WTC11 (cell line): ENCODE measurements at regions not wholly inside any gene's neighbourhood (a gene's known extent, or its start where the extent isn't known, plus 50 kb on each side); places are given as distances from the start of the nearest gene placed in this dataset.

Source experiments
- ATAC-seq: fragments of 200-7000 bp; cut with Tn5 transposase; 2 replicates; pipeline ENCODE4 v1.10.0; 2021; ENCODE audit warnings: mild to moderate bottlenecking, moderate library complexity
- CTCF ChIA-PET: fragments of 300-600 bp; sonication (Branson Sonifier 250); formaldehyde crosslinking; loops from one replicate; lab custom pipeline; 2021; ENCODE audit warnings: antibody characterized with exemption; lab: Charles Lee
- POLR2A ChIA-PET: fragments of 350-600 bp; sonication (Branson Sonifier 250); formaldehyde crosslinking; loops from one replicate; lab custom pipeline; 2021; ENCODE audit warnings: antibody characterized with exemption; lab: Charles Lee
- DNase-seq: peaks from one replicate; pipeline ENCODE4 v3.0.0; 2021; ENCODE audit warnings: low spot score
- H3K27ac Mint-ChIP-seq: 2 replicates; pipeline ENCODE4 v1.8.0; 2021; ENCODE audit warnings: mixed read lengths
- H3K27me3 Mint-ChIP-seq: 2 replicates; pipeline ENCODE4 v1.8.0; 2021; ENCODE audit warnings: low read depth, mild to moderate bottlenecking, moderate library complexity, mixed read lengths
- H3K36me3 Mint-ChIP-seq: 2 replicates; pipeline ENCODE4 v1.8.0; 2021; ENCODE audit warnings: mixed read lengths
- H3K4me1 Mint-ChIP-seq: 2 replicates; pipeline ENCODE4 v1.8.0; 2022; ENCODE audit warnings: mixed read lengths
- H3K4me3 Mint-ChIP-seq: 2 replicates; pipeline ENCODE4 v1.8.0; 2021; ENCODE audit warnings: mild to moderate bottlenecking, moderate library complexity, mixed read lengths
- H3K9me3 Mint-ChIP-seq: 2 replicates; pipeline ENCODE4 v1.8.0; 2021; ENCODE audit warnings: mixed read lengths
- FOXJ3 ChIP-seq: sonication (generic); formaldehyde crosslinking; IDR thresholded peaks from 2 replicates; pipeline ENCODE4 v1.9.0; 2021; ENCODE audit warnings: missing genetic modification reagents, mild to moderate bottlenecking, borderline replicate concordance
- NFATC4 ChIP-seq: fragments of 250-450 bp; sonication (Bioruptor Pico); IDR thresholded peaks from 2 replicates; pipeline ENCODE4 v1.9.0; 2021; ENCODE audit warnings: mild to moderate bottlenecking
- NFYB ChIP-seq: sonication (generic); formaldehyde crosslinking; conservative IDR thresholded peaks from 2 replicates; pipeline ENCODE4 v1.8.0; 2022; ENCODE audit warnings: low read depth, missing genetic modification reagents
- NR1H2 ChIP-seq: sonication (generic); formaldehyde crosslinking; IDR thresholded peaks from 2 replicates; pipeline ENCODE4 v1.9.0; 2021; ENCODE audit warnings: mild to moderate bottlenecking, moderate library complexity, missing genetic modification reagents
- PRRX2 ChIP-seq: fragments of 250-450 bp; sonication (Bioruptor Pico); IDR thresholded peaks from 2 replicates; pipeline ENCODE4 v1.8.0; 2021; ENCODE audit warnings: mild to moderate bottlenecking
- ZNF219 ChIP-seq: sonication (generic); formaldehyde crosslinking; IDR thresholded peaks from 2 replicates; pipeline ENCODE4 v1.8.0; 2023; ENCODE audit warnings: missing genetic modification reagents, mild to moderate bottlenecking, borderline replicate concordance
- ZNF396 ChIP-seq: fragments of 250-450 bp; sonication (Bioruptor Pico); IDR thresholded peaks from 2 replicates; pipeline ENCODE4 v1.8.0; 2021; ENCODE audit warnings: mild to moderate bottlenecking, moderate library complexity, borderline replicate concordance
- ZNF416 ChIP-seq: fragments of 250-450 bp; sonication (Bioruptor Pico); IDR thresholded peaks from 2 replicates; pipeline ENCODE4 v1.9.0; 2021; ENCODE audit warnings: mild to moderate bottlenecking, inconsistent platforms
- TF ChIP-seq, protein P1 (sequence below): sonication (generic); formaldehyde crosslinking; IDR thresholded peaks from 2 replicates; pipeline ENCODE4 v1.8.0; 2022; ENCODE audit warnings: mild to moderate bottlenecking, missing genetic modification reagents
- TF ChIP-seq, protein P2 (sequence below): sonication (generic); formaldehyde crosslinking; IDR thresholded peaks from 2 replicates; pipeline ENCODE4 v1.8.1; 2023; ENCODE audit warnings: mild to moderate bottlenecking, missing genetic modification reagents, borderline replicate concordance
- TF ChIP-seq, protein P3 (sequence below): sonication (generic); formaldehyde crosslinking; IDR thresholded peaks from 2 replicates; pipeline ENCODE4 v1.8.1; 2023; ENCODE audit warnings: mild to moderate bottlenecking, missing genetic modification reagents, moderate library complexity
- TF ChIP-seq, protein P4 (sequence below): sonication (generic); formaldehyde crosslinking; IDR thresholded peaks from 2 replicates; pipeline ENCODE4 v1.8.0; 2023; ENCODE audit warnings: mild to moderate bottlenecking, missing genetic modification reagents
- TF ChIP-seq, protein P5 (sequence below): fragments of 250-450 bp; sonication (Bioruptor Pico); IDR thresholded peaks from 2 replicates; pipeline ENCODE4 v1.9.0; 2021; ENCODE audit warnings: mild to moderate bottlenecking, borderline replicate concordance
- TF ChIP-seq, protein P6 (sequence below): sonication (generic); formaldehyde crosslinking; IDR thresholded peaks from 2 replicates; pipeline ENCODE4 v1.8.0; 2022; ENCODE audit warnings: mild to moderate bottlenecking, missing genetic modification reagents
- TF ChIP-seq, protein P7 (sequence below): sonication (generic); formaldehyde crosslinking; IDR thresholded peaks from 2 replicates; pipeline ENCODE4 v1.8.0; 2023; ENCODE audit warnings: missing genetic modification reagents, mild to moderate bottlenecking, borderline replicate concordance
- TF ChIP-seq, protein P8 (sequence below): fragments of 250-450 bp; sonication (Bioruptor Pico); IDR thresholded peaks from 2 replicates; pipeline ENCODE4 v1.9.0; 2021; ENCODE audit warnings: mild to moderate bottlenecking

DNA sequence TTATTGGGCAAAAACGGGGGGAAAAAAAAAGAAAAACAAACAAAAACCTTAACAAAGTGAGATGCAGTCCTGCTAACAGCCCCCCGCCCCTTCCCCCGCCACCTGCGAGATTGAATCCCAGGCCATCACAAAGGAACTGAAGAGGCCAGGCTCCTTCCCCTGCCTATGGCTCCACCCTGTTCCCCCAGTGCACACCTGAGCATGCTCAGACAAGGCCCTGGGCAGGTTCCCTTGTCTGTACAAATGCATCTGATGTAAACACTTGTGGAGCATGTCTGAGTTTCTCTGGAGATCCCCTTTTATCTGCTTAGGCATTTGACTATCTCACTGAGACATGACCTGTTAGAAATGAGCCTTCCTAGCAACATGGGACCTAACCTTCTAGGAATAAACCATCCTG, 983.7 kb upstream of the PABPC4L start:
- Mint-ChIP-seq H3K36me3 (peaks cover 37% of the 10 kb centered on the region), H3K27ac (peak overlapping the region; percentile 99), H3K4me1 (peaks cover 41% of the 10 kb centered on the region), H3K9me3 (peaks cover 34% of the 10 kb centered on the region), H3K27me3 (no peaks in the 10 kb centered on the region), H3K4me3 (peak overlapping the region; percentile 47)
- ATAC-seq (peak; percentile 84), DNase-seq (peak; percentile 54)
- CTCF ChIA-PET: interaction anchor here (0.9 kb wide), 1 partner anchor 11 kb away, joined by 3 read pairs; no protein-coding TSS in a partner anchor
- TF ChIP-seq NFATC4: no peak
- TF ChIP-seq, protein P1, sequence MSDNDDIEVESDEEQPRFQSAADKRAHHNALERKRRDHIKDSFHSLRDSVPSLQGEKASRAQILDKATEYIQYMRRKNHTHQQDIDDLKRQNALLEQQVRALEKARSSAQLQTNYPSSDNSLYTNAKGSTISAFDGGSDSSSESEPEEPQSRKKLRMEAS (CRISPR knock-in tag): 0 out of 2 replicates have a peak, but pooled peaks have one; percentile 17
- POLR2A ChIA-PET: interaction anchor here (1.2 kb wide), 1 partner anchor 172 kb away, joined by 3 read pairs; no protein-coding TSS in a partner anchor

DNA sequence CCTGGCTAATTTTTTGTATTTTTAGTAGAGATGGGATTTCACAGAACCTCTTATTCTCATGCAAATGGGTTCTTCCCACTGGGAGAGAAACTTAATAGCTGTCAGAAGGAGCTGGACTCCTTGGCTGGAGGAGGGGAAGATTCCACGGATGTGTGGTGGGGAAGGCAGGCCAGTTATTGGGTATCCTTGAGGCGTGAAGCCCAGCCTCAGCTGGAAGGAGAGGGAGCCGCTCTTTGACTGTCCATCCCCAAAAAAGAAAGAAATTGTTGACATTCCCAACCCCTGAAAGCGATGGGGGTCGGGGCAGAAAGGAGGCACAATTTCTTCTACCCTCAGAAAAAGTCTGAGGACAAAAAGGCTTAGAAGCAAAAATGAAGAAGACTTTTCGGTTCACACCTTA, 983.1 kb upstream of the PABPC4L start:
- H3K27ac Mint-ChIP-seq: peak overlapping the region; percentile 99
- TF ChIP-seq, protein P2, sequence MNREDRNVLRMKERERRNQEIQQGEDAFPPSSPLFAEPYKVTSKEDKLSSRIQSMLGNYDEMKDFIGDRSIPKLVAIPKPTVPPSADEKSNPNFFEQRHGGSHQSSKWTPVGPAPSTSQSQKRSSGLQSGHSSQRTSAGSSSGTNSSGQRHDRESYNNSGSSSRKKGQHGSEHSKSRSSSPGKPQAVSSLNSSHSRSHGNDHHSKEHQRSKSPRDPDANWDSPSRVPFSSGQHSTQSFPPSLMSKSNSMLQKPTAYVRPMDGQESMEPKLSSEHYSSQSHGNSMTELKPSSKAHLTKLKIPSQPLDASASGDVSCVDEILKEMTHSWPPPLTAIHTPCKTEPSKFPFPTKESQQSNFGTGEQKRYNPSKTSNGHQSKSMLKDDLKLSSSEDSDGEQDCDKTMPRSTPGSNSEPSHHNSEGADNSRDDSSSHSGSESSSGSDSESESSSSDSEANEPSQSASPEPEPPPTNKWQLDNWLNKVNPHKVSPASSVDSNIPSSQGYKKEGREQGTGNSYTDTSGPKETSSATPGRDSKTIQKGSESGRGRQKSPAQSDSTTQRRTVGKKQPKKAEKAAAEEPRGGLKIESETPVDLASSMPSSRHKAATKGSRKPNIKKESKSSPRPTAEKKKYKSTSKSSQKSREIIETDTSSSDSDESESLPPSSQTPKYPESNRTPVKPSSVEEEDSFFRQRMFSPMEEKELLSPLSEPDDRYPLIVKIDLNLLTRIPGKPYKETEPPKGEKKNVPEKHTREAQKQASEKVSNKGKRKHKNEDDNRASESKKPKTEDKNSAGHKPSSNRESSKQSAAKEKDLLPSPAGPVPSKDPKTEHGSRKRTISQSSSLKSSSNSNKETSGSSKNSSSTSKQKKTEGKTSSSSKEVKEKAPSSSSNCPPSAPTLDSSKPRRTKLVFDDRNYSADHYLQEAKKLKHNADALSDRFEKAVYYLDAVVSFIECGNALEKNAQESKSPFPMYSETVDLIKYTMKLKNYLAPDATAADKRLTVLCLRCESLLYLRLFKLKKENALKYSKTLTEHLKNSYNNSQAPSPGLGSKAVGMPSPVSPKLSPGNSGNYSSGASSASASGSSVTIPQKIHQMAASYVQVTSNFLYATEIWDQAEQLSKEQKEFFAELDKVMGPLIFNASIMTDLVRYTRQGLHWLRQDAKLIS (CRISPR knock-in tag): no peak
- TF ChIP-seq, protein P3, sequence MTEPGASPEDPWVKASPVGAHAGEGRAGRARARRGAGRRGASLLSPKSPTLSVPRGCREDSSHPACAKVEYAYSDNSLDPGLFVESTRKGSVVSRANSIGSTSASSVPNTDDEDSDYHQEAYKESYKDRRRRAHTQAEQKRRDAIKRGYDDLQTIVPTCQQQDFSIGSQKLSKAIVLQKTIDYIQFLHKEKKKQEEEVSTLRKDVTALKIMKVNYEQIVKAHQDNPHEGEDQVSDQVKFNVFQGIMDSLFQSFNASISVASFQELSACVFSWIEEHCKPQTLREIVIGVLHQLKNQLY (CRISPR knock-in tag): no peak
- TF ChIP-seq NR1H2 (CRISPR knock-in tag) (no peak), ZNF396 (CRISPR knock-in tag) (peak; percentile 61; the same call in 1 of the 2 replicates), ZNF219 (no peak), ZNF416 (CRISPR knock-in tag) (no peak), PRRX2 (CRISPR knock-in tag) (no peak), FOXJ3 (no peak), NFYB (CRISPR knock-in tag) (no peak)
- TF ChIP-seq, protein P4, sequence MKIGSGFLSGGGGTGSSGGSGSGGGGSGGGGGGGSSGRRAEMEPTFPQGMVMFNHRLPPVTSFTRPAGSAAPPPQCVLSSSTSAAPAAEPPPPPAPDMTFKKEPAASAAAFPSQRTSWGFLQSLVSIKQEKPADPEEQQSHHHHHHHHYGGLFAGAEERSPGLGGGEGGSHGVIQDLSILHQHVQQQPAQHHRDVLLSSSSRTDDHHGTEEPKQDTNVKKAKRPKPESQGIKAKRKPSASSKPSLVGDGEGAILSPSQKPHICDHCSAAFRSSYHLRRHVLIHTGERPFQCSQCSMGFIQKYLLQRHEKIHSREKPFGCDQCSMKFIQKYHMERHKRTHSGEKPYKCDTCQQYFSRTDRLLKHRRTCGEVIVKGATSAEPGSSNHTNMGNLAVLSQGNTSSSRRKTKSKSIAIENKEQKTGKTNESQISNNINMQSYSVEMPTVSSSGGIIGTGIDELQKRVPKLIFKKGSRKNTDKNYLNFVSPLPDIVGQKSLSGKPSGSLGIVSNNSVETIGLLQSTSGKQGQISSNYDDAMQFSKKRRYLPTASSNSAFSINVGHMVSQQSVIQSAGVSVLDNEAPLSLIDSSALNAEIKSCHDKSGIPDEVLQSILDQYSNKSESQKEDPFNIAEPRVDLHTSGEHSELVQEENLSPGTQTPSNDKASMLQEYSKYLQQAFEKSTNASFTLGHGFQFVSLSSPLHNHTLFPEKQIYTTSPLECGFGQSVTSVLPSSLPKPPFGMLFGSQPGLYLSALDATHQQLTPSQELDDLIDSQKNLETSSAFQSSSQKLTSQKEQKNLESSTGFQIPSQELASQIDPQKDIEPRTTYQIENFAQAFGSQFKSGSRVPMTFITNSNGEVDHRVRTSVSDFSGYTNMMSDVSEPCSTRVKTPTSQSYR (CRISPR knock-in tag): no peak
- TF ChIP-seq, protein P5, sequence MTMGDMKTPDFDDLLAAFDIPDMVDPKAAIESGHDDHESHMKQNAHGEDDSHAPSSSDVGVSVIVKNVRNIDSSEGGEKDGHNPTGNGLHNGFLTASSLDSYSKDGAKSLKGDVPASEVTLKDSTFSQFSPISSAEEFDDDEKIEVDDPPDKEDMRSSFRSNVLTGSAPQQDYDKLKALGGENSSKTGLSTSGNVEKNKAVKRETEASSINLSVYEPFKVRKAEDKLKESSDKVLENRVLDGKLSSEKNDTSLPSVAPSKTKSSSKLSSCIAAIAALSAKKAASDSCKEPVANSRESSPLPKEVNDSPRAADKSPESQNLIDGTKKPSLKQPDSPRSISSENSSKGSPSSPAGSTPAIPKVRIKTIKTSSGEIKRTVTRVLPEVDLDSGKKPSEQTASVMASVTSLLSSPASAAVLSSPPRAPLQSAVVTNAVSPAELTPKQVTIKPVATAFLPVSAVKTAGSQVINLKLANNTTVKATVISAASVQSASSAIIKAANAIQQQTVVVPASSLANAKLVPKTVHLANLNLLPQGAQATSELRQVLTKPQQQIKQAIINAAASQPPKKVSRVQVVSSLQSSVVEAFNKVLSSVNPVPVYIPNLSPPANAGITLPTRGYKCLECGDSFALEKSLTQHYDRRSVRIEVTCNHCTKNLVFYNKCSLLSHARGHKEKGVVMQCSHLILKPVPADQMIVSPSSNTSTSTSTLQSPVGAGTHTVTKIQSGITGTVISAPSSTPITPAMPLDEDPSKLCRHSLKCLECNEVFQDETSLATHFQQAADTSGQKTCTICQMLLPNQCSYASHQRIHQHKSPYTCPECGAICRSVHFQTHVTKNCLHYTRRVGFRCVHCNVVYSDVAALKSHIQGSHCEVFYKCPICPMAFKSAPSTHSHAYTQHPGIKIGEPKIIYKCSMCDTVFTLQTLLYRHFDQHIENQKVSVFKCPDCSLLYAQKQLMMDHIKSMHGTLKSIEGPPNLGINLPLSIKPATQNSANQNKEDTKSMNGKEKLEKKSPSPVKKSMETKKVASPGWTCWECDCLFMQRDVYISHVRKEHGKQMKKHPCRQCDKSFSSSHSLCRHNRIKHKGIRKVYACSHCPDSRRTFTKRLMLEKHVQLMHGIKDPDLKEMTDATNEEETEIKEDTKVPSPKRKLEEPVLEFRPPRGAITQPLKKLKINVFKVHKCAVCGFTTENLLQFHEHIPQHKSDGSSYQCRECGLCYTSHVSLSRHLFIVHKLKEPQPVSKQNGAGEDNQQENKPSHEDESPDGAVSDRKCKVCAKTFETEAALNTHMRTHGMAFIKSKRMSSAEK (CRISPR knock-in tag): no peak
- TF ChIP-seq, protein P6, sequence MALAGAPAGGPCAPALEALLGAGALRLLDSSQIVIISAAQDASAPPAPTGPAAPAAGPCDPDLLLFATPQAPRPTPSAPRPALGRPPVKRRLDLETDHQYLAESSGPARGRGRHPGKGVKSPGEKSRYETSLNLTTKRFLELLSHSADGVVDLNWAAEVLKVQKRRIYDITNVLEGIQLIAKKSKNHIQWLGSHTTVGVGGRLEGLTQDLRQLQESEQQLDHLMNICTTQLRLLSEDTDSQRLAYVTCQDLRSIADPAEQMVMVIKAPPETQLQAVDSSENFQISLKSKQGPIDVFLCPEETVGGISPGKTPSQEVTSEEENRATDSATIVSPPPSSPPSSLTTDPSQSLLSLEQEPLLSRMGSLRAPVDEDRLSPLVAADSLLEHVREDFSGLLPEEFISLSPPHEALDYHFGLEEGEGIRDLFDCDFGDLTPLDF (CRISPR knock-in tag): no peak
- TF ChIP-seq, protein P7, sequence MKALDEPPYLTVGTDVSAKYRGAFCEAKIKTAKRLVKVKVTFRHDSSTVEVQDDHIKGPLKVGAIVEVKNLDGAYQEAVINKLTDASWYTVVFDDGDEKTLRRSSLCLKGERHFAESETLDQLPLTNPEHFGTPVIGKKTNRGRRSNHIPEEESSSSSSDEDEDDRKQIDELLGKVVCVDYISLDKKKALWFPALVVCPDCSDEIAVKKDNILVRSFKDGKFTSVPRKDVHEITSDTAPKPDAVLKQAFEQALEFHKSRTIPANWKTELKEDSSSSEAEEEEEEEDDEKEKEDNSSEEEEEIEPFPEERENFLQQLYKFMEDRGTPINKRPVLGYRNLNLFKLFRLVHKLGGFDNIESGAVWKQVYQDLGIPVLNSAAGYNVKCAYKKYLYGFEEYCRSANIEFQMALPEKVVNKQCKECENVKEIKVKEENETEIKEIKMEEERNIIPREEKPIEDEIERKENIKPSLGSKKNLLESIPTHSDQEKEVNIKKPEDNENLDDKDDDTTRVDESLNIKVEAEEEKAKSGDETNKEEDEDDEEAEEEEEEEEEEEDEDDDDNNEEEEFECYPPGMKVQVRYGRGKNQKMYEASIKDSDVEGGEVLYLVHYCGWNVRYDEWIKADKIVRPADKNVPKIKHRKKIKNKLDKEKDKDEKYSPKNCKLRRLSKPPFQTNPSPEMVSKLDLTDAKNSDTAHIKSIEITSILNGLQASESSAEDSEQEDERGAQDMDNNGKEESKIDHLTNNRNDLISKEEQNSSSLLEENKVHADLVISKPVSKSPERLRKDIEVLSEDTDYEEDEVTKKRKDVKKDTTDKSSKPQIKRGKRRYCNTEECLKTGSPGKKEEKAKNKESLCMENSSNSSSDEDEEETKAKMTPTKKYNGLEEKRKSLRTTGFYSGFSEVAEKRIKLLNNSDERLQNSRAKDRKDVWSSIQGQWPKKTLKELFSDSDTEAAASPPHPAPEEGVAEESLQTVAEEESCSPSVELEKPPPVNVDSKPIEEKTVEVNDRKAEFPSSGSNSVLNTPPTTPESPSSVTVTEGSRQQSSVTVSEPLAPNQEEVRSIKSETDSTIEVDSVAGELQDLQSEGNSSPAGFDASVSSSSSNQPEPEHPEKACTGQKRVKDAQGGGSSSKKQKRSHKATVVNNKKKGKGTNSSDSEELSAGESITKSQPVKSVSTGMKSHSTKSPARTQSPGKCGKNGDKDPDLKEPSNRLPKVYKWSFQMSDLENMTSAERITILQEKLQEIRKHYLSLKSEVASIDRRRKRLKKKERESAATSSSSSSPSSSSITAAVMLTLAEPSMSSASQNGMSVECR (CRISPR knock-in tag): no peak
- TF ChIP-seq, protein P8, sequence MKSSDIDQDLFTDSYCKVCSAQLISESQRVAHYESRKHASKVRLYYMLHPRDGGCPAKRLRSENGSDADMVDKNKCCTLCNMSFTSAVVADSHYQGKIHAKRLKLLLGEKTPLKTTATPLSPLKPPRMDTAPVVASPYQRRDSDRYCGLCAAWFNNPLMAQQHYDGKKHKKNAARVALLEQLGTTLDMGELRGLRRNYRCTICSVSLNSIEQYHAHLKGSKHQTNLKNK: no peak

More for the DNA sequence above, 983.1 kb upstream of the PABPC4L start:
- peaks cover 36% of the 10 kb centered on the region for H3K9me3 Mint-ChIP-seq
- peak; percentile 37 for ATAC-seq
- ChIA-PET POLR2A (no interaction called here), CTCF (no interaction called here)
- peaks cover 39% of the 10 kb centered on the region for H3K4me1 Mint-ChIP-seq
- H3K27me3 Mint-ChIP-seq: no peaks in the 10 kb centered on the region
- DNase-seq: peak; percentile 16
- peaks cover 39% of the 10 kb centered on the region for H3K36me3 Mint-ChIP-seq
- peak overlapping the region; percentile 16; the same call in 1 of the 2 replicates for H3K4me3 Mint-ChIP-seq
